Chondrocyte (in vitro differentiated cells): ENCODE measurements at regions not wholly inside any gene's neighbourhood (a gene's known extent, or its start where the extent isn't known, plus 50 kb on each side); places are given as distances from the start of the nearest gene placed in this dataset.

ENCODE experiments used
- DNase-seq: peaks from one replicate; pipeline ENCODE4 v3.0.0; 2021; ENCODE audit warnings: mixed read lengths, low spot score
- H3K27ac Mint-ChIP-seq: one replicate; pipeline ENCODE4 v1.8.0; 2021; ENCODE audit warnings: mild to moderate bottlenecking, moderate library complexity, mixed read lengths; ENCODE audit not compliant: unreplicated experiment
- H3K27me3 Mint-ChIP-seq: 2 replicates; pipeline ENCODE4 v1.8.0; 2021; ENCODE audit warnings: low read depth, mixed read lengths
- H3K36me3 Mint-ChIP-seq: 2 replicates; pipeline ENCODE4 v1.8.0; 2021; ENCODE audit warnings: low read depth, mixed read lengths
- H3K4me1 Mint-ChIP-seq: 2 replicates; pipeline ENCODE4 v1.8.0; 2021; ENCODE audit warnings: low read depth, mild to moderate bottlenecking, mixed read lengths
- H3K4me3 Mint-ChIP-seq: one replicate; pipeline ENCODE4 v1.8.0; 2021; ENCODE audit warnings: mild to moderate bottlenecking, moderate library complexity, mixed read lengths; ENCODE audit not compliant: unreplicated experiment
- H3K9me3 Mint-ChIP-seq: 2 replicates; pipeline ENCODE4 v1.8.0; 2021; ENCODE audit warnings: low read depth, mixed read lengths
- TF ChIP-seq, protein P1 (sequence below): fragments of 200-600 bp; sonication (generic); IDR thresholded peaks from 2 replicates; pipeline ENCODE4 v1.5.0; 2021; ENCODE audit warnings: antibody characterized with exemption, mild to moderate bottlenecking, moderate library complexity

DNA sequence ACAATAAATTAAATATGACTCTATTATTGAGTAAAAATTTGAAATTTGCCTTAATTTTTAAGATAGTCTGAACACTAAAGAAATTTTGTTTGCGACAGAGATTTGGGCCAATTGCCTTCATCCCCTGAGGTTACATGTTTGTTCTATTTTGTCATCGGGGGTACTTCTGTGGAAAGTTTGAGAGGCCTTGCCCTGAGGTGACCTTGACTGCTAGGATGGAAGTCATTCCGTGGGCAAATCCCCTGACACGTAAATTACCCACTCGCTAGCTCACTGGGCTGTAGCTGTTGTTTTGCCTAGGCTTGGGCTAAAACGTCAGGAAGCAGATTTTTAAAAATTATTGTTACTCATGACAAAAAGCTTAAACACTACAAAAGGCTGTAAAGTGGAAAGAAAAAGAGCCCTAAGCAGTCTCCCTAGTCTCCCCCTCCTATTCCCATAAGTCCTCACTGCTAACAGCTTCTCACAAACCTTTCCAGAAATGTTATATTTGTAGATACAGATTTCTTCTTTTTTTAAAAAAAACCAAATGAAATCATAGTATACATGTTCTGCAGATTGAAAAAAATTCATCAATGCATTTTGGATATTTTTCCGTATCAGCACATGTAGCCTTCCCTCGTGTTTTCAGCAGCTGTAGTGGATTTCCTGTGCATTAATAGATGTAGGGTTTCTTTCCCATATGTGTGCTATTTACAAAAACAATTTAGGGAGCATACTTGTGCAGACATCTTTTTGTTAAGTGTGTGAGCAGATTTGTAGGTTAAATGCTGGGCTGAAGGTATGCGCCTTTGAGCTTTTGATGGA is 142.7 kb downstream of the MRPS6 start:
- no peaks in the 10 kb centered on the region for H3K27me3 Mint-ChIP-seq
- H3K27ac Mint-ChIP-seq = no peak overlapping the region
- TF ChIP-seq, protein P1, sequence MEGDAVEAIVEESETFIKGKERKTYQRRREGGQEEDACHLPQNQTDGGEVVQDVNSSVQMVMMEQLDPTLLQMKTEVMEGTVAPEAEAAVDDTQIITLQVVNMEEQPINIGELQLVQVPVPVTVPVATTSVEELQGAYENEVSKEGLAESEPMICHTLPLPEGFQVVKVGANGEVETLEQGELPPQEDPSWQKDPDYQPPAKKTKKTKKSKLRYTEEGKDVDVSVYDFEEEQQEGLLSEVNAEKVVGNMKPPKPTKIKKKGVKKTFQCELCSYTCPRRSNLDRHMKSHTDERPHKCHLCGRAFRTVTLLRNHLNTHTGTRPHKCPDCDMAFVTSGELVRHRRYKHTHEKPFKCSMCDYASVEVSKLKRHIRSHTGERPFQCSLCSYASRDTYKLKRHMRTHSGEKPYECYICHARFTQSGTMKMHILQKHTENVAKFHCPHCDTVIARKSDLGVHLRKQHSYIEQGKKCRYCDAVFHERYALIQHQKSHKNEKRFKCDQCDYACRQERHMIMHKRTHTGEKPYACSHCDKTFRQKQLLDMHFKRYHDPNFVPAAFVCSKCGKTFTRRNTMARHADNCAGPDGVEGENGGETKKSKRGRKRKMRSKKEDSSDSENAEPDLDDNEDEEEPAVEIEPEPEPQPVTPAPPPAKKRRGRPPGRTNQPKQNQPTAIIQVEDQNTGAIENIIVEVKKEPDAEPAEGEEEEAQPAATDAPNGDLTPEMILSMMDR = no peak
- peaks cover 10% of the 10 kb centered on the region for H3K36me3 Mint-ChIP-seq
- DNase-seq = no peak
- H3K9me3 Mint-ChIP-seq = peaks cover 11% of the 10 kb centered on the region
- H3K4me3 Mint-ChIP-seq = no peak overlapping the region
- H3K4me1 Mint-ChIP-seq = peaks cover 14% of the 10 kb centered on the region

DNA sequence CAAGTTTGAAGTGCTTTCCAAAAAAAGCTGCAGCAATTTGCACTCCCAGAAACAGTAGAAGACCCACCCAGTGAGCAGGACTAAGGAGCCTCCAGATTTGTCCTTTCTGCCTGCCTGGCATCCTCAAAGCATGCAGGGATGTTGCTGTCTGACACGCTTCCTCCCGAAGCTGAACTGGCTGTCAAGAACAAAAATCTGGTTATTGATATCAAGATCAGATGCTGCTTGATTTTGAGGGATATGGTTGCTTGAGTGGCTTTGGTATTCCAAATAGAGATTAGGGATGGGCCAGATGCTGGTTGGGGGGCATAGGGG is 143.3 kb downstream of the MRPS6 start:
- Mint-ChIP-seq H3K4me3 (no peak overlapping the region), H3K36me3 (peaks cover 10% of the 10 kb centered on the region), H3K27me3 (no peaks in the 10 kb centered on the region), H3K4me1 (peaks cover 18% of the 10 kb centered on the region), H3K27ac (no peak overlapping the region), H3K9me3 (peaks cover 11% of the 10 kb centered on the region)
- TF ChIP-seq, protein P1 = no peak
- DNase-seq = no peak

DNA sequence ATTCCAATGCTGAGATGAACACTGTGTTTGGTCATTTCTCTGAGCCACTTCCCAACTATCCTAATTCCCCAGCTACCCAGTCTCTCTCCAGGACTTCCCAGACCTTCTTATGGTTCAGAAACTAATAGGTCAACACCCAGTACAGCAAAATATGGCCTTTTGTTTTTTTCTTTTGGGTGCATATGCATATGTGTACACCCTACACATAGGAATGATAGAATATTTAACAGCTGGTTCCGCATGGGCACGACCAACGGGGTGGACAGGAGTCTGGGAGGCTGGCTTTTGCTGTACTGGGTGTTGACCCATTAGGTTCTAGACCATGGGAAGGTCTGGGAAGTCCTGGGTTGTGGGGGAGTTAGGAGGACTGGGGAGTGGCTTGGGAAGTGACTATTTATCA is 143.9 kb downstream of the MRPS6 start:
- H3K36me3 Mint-ChIP-seq = peaks cover 10% of the 10 kb centered on the region
- no peaks in the 10 kb centered on the region for H3K27me3 Mint-ChIP-seq
- no peak overlapping the region for H3K4me3 Mint-ChIP-seq
- TF ChIP-seq, protein P1 = no peak
- no peak for DNase-seq
- H3K9me3 Mint-ChIP-seq = peaks cover 11% of the 10 kb centered on the region
- H3K27ac Mint-ChIP-seq = no peak overlapping the region
- peaks cover 19% of the 10 kb centered on the region for H3K4me1 Mint-ChIP-seq

DNA sequence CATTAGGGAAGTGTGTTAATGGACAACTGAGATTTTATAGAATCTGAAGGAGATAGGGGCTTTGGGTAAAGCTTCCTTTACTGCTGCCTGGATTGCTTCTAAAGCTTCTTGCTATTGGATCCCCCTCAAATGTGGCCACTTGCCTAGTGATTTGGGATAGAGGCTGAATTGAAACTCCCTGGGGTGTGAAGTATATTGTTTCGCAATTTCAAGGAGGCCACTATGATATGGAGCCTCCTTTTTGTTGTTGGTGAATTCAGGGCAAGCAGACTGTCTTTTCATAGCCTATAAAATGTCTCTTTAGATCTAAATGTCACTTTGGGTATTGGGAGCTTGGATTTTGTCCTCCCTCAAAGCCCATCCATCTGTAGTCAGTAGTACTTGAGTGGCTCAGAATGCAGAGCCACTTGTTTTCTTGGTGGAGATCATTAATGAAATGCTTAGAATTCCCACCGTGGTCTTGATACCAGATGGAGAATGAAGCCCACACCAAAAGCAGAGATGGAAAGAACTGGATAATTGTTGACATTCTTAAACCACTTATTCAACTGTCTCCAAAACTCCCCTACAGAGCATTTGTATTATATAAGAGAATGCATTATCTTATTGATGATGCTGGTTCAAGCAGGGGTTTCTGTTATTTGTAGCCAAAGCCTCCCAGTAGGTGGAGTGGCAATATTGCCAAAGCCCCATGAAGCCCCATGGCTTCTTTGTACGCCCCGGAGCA is 144.3 kb upstream of the KCNE2 start:
- TF ChIP-seq, protein P1 = no peak
- H3K27ac Mint-ChIP-seq = no peak overlapping the region
- H3K4me1 Mint-ChIP-seq = peaks cover 19% of the 10 kb centered on the region
- no peaks in the 10 kb centered on the region for H3K27me3 Mint-ChIP-seq
- peaks cover 4% of the 10 kb centered on the region for H3K36me3 Mint-ChIP-seq
- no peak for DNase-seq
- H3K4me3 Mint-ChIP-seq = no peak overlapping the region
- H3K9me3 Mint-ChIP-seq = peaks cover 4% of the 10 kb centered on the region

DNA sequence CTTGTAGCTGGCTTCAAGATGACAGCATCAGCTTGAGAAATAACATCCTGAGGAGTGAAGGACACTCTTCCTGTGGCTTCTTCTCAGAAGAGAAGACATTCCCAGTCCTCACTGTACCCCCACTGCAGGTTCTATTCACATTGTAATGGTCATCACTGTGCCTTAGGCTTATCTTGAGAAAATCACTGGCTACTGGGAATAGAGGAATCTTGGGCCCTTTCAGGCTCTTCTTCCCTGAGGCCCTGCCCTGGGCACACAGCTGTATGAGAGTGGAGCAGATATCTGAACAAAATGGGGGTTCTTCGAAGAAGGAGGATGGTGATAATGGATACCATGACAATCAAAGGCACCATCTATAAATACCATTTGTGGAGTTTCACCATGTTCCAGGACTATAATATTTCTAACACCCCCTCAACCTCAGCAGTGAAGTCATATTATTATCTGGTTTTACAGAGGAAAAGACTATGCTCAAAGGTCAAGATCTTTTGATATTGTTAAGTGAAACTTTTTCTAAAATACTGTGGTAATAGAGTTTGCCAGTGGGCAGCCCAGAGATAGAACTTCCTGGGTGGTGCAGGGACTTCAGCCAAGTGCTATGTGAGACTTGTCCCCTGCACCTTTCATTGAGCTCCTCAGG is 143.1 kb upstream of the KCNE2 start:
- H3K27ac Mint-ChIP-seq = no peak overlapping the region
- no peak for DNase-seq
- H3K36me3 Mint-ChIP-seq = no peaks in the 10 kb centered on the region
- no peak overlapping the region for H3K4me3 Mint-ChIP-seq
- TF ChIP-seq, protein P1 = no peak
- H3K4me1 Mint-ChIP-seq = peaks cover 12% of the 10 kb centered on the region
- no peaks in the 10 kb centered on the region for H3K27me3 Mint-ChIP-seq
- H3K9me3 Mint-ChIP-seq = no peaks in the 10 kb centered on the region
